GM23338 (cell line): ENCODE measurements at regions not wholly inside any gene's neighbourhood (a gene's known extent, or its start where the extent isn't known, plus 50 kb on each side); places are given as distances from the start of the nearest gene placed in this dataset.

Experiments used
- ATAC-seq: fragments of 200-7000 bp; cut with Tn5 transposase; 3 replicates; pipeline ENCODE4 v1.9.1; 2020
- DNase-seq: peaks from one replicate; pipeline ENCODE4 v3.0.0-alpha.2; 2015; ENCODE audit warnings: low spot score
- H2AFZ ChIP-seq: fragments of 200-600 bp; sonication (generic); 2 replicates; pipeline ENCODE4 v1.8.0; 2016; ENCODE audit warnings: antibody characterized with exemption, mild to moderate bottlenecking, moderate library complexity
- H3F3A ChIP-seq: fragments of 200-600 bp; sonication (generic); replicated peaks from 2 replicates; pipeline ENCODE4 v1.8.0; 2017; ENCODE audit warnings: antibody characterized with exemption, mixed run types, low read depth
- H3K27ac ChIP-seq: fragments of 200-600 bp; sonication (generic); 2 replicates; pipeline ENCODE4 v1.6.1; 2016; ENCODE audit warnings: low read depth
- H3K27me3 ChIP-seq: fragments of 200-600 bp; sonication (generic); 2 replicates; pipeline ENCODE4 v1.8.0; 2016; ENCODE audit warnings: mild to moderate bottlenecking, mixed run types, moderate library complexity; ENCODE audit not compliant: insufficient read depth
- H3K36me3 ChIP-seq: fragments of 200-600 bp; sonication (generic); 2 replicates; pipeline ENCODE4 v1.8.0; 2016; ENCODE audit warnings: mild to moderate bottlenecking; ENCODE audit not compliant: insufficient read depth
- H3K4me1 ChIP-seq: fragments of 200-600 bp; sonication (generic); 2 replicates; pipeline ENCODE4 v1.8.0; 2016; ENCODE audit warnings: mild to moderate bottlenecking, moderate library complexity; ENCODE audit not compliant: insufficient read depth
- H3K4me2 ChIP-seq: fragments of 200-600 bp; sonication (generic); 2 replicates; pipeline ENCODE4 v1.7.1; 2017; ENCODE audit warnings: mixed run types
- H3K4me3 ChIP-seq: fragments of 200-600 bp; sonication (generic); 2 replicates; pipeline ENCODE4 v1.6.1; 2016; ENCODE audit warnings: mixed run types
- H3K79me2 ChIP-seq: fragments of 200-600 bp; sonication (generic); replicated peaks from 2 replicates; pipeline ENCODE4 v1.8.0; 2017; ENCODE audit warnings: mild to moderate bottlenecking; ENCODE audit not compliant: insufficient read depth
- H3K9me2 ChIP-seq: fragments of 200-600 bp; sonication (generic); 2 replicates; pipeline ENCODE4 v1.8.0; 2017; ENCODE audit not compliant: insufficient read depth
- H4K20me1 ChIP-seq: fragments of 200-600 bp; sonication (generic); replicated peaks from 2 replicates; pipeline ENCODE4 v1.8.0; 2017; ENCODE audit warnings: mild to moderate bottlenecking; ENCODE audit not compliant: insufficient read depth
- H3K27ac Mint-ChIP-seq: 2 replicates; pipeline ENCODE4 v1.8.0; 2020; ENCODE audit warnings: inconsistent platforms, mild to moderate bottlenecking, moderate library complexity, mixed read lengths
- H3K27me3 Mint-ChIP-seq: 3 replicates; pipeline ENCODE4 v1.8.0; 2022; ENCODE audit warnings: low read depth, mild to moderate bottlenecking, moderate library complexity, mixed read lengths, inconsistent platforms; ENCODE audit not compliant: insufficient read depth, poor library complexity
- H3K36me3 Mint-ChIP-seq: 3 replicates; pipeline ENCODE4 v1.8.0; 2021; ENCODE audit warnings: low read depth, mild to moderate bottlenecking, inconsistent platforms, moderate library complexity, mixed read lengths
- H3K4me1 Mint-ChIP-seq: 3 replicates; pipeline ENCODE4 v1.8.0; 2020; ENCODE audit warnings: mild to moderate bottlenecking, inconsistent platforms, mixed read lengths
- H3K4me3 Mint-ChIP-seq: 3 replicates; pipeline ENCODE4 v1.8.0; 2021; ENCODE audit warnings: moderate library complexity, mild to moderate bottlenecking, inconsistent platforms, mixed read lengths
- H3K9me3 Mint-ChIP-seq: 3 replicates; pipeline ENCODE4 v1.8.0; 2020; ENCODE audit warnings: moderate library complexity, mild to moderate bottlenecking, inconsistent platforms, mixed read lengths
- CREB1 ChIP-seq: fragments of 250-450 bp; sonication (Bioruptor Pico); IDR thresholded peaks from 2 replicates; pipeline ENCODE4 v1.5.0; 2020; ENCODE audit warnings: low read depth, mild to moderate bottlenecking, moderate library complexity
- CTCF ChIP-seq, 2 experiments: fragments of 200-600 bp in 1 of 2; sonication (generic) in 1 of 2; conservative IDR thresholded peaks; 2 replicates each; pipeline versions ENCODE4 v1.5.1 to v1.6.1; 2016 to 2017; ENCODE audit warnings: antibody characterized with exemption in 2 of 2, low read depth in 2 of 2, mild to moderate bottlenecking in 2 of 2, moderate library complexity in 1 of 2
- ETS1 ChIP-seq: IDR thresholded peaks from 2 replicates; pipeline ENCODE4 v1.6.1; 2016; ENCODE audit warnings: antibody characterized with exemption
- EZH2 ChIP-seq: fragments of 200-600 bp; sonication (generic); IDR thresholded peaks from one replicate; pipeline ENCODE4 v1.8.0; 2017; ENCODE audit warnings: antibody characterized with exemption, mild to moderate bottlenecking, low read depth; ENCODE audit not compliant: unreplicated experiment
- EZH2phosphoT487 ChIP-seq: fragments of 200-600 bp; sonication (generic); IDR thresholded peaks from one replicate; pipeline ENCODE4 v1.8.1; 2018; ENCODE audit warnings: antibody characterized with exemption; ENCODE audit not compliant: unreplicated experiment
- JUNB ChIP-seq: IDR thresholded peaks from one replicate; pipeline ENCODE4 v1.6.1; 2016; ENCODE audit warnings: antibody characterized with exemption; ENCODE audit not compliant: unreplicated experiment
- NANOG ChIP-seq: IDR thresholded peaks from 2 replicates; pipeline ENCODE4 v1.6.1; 2016; ENCODE audit warnings: antibody characterized with exemption, borderline replicate concordance
- POLR2AphosphoS5 ChIP-seq: IDR thresholded peaks from 2 replicates; pipeline ENCODE4 v1.6.1; 2016; ENCODE audit warnings: antibody characterized with exemption, low read depth
- REST ChIP-seq: IDR thresholded peaks from one replicate; pipeline ENCODE4 v1.6.1; 2018; ENCODE audit warnings: antibody characterized with exemption; ENCODE audit not compliant: unreplicated experiment
- STAT1 ChIP-seq: IDR thresholded peaks from one replicate; pipeline ENCODE4 v1.6.1; 2016; ENCODE audit warnings: antibody characterized with exemption; ENCODE audit not compliant: unreplicated experiment
- ZNF114 ChIP-seq: fragments of 250-450 bp; sonication (Bioruptor Pico); IDR thresholded peaks from 2 replicates; pipeline ENCODE4 v1.5.0; 2020; ENCODE audit warnings: mild to moderate bottlenecking, moderate library complexity
- ZNF331 ChIP-seq: fragments of 250-450 bp; sonication (Bioruptor Pico); IDR thresholded peaks from 2 replicates; pipeline ENCODE4 v1.5.0; 2020; ENCODE audit warnings: low read depth, mild to moderate bottlenecking, moderate library complexity
- ZNF462 ChIP-seq: fragments of 250-450 bp; sonication (Bioruptor Pico); IDR thresholded peaks from 2 replicates; pipeline ENCODE4 v1.5.0; 2020; ENCODE audit warnings: mild to moderate bottlenecking, moderate library complexity

GRCh38 chr10:78648256-78648860 is 420.4 kb upstream of the ZMIZ1 start:
- Mint-ChIP-seq H3K4me1 (no peaks in the 10 kb centered on the region; the same call in 1 of the 3 replicates), H3K4me3 (no peak overlapping the region), H3K36me3 (no peaks in the 10 kb centered on the region), H3K27ac (no peak overlapping the region), H3K27me3 (no peaks in the 10 kb centered on the region), H3K9me3 (peaks cover 8% of the 10 kb centered on the region)
- Histone ChIP-seq H3K79me2 (no peaks in the 10 kb centered on the region), H2AFZ (no peak overlapping the region), H3K27ac (no peak overlapping the region), H3K36me3 (no peaks in the 10 kb centered on the region), H3K4me1 (no peaks in the 10 kb centered on the region), H3K4me2 (no peak overlapping the region), H3K9me2 (peaks cover 6% of the 10 kb centered on the region), H3K27me3 (no peaks in the 10 kb centered on the region), H3F3A (no peaks in the 10 kb centered on the region), H3K4me3 (no peak overlapping the region), H4K20me1 (no peaks in the 10 kb centered on the region)
- TF ChIP-seq ZNF331 (CRISPR knock-in tag) (no peak), NANOG (no peak), EZH2phosphoT487 (no peak), CTCF (conservative IDR thresholded peaks at IDR 0.05; ENCODE audit: low read depth in 2 of 2) (no peak), POLR2AphosphoS5 (no peak), ETS1 (no peak), ZNF114 (CRISPR knock-in tag) (no peak), JUNB (no peak), STAT1 (no peak), CREB1 (CRISPR knock-in tag) (no peak), EZH2 (no peak), ZNF462 (CRISPR knock-in tag) (no peak), REST (no peak)
- DNase-seq (no peak), ATAC-seq (no peak)
